HL-60 (cell line): ENCODE measurements at regions not wholly inside any gene's neighbourhood (a gene's known extent, or its start where the extent isn't known, plus 50 kb on each side); places are given as distances from the start of the nearest gene placed in this dataset.

Source experiments
- DNase-seq, 2 experiments: peaks; one replicate each; pipeline ENCODE4 v3.0.0-alpha.2; 2010 to 2020; ENCODE audit warnings: low read depth in 1 of 2, low spot score in 1 of 2
- H3K27ac ChIP-seq: fragments of 250-450 bp; sonication (Bioruptor Pico); replicated peaks from 2 replicates; pipeline ENCODE4 v1.5.1; 2020; ENCODE audit warnings: mild to moderate bottlenecking, moderate library complexity
- H3K27me3 ChIP-seq: fragments of 250-450 bp; sonication (Bioruptor Pico); 2 replicates; pipeline ENCODE4 v1.5.1; 2021; ENCODE audit warnings: mild to moderate bottlenecking, moderate library complexity; ENCODE audit not compliant: insufficient read depth, poor library complexity, severe bottlenecking
- H3K4me3 ChIP-seq: replicated peaks from 2 replicates; pipeline ENCODE4 v1.5.1; 2011; ENCODE audit warnings: mild to moderate bottlenecking, control low read depth, low read length; ENCODE audit not compliant: insufficient read depth
- CTCF ChIP-seq: IDR thresholded peaks from one replicate; pipeline ENCODE4 v1.5.1; 2011; ENCODE audit warnings: low read length, control low read depth, inconsistent platforms; ENCODE audit not compliant: insufficient read depth
- GABPA ChIP-seq: IDR thresholded peaks from 2 replicates; pipeline ENCODE4 v1.6.1; 2012; ENCODE audit warnings: low read depth
- POLR2AphosphoS5 ChIP-seq: IDR thresholded peaks from 2 replicates; pipeline ENCODE4 v1.6.1; 2012; ENCODE audit warnings: low read depth
- REST ChIP-seq: IDR thresholded peaks from 2 replicates; pipeline ENCODE4 v1.6.1; 2012; ENCODE audit warnings: low read depth; ENCODE audit not compliant: insufficient replicate concordance
- SPI1 ChIP-seq: IDR thresholded peaks from 2 replicates; pipeline ENCODE4 v1.6.1; 2012; ENCODE audit warnings: low read depth, mild to moderate bottlenecking, borderline replicate concordance

- H3K4me3 ChIP-seq, result no peak overlapping the region
- H3K27ac ChIP-seq, result no peak overlapping the region
- no peaks in the 10 kb centered on the region for H3K27me3 ChIP-seq
- TF ChIP-seq GABPA (no peak), REST (no peak), CTCF (no peak), POLR2AphosphoS5 (no peak), SPI1 (no peak)
- DNase-seq, result no peak
Observed at GRCh38 chr15:81432179-81432578, 58.2 kb upstream of the TMC3 start.

- Histone ChIP-seq H3K4me3 (no peak overlapping the region), H3K27me3 (no peaks in the 10 kb centered on the region), H3K27ac (no peak overlapping the region)
- TF ChIP-seq GABPA, result no peak
- no peak for TF ChIP-seq CTCF
- no peak for TF ChIP-seq SPI1
- TF ChIP-seq REST, result no peak
- no peak for TF ChIP-seq POLR2AphosphoS5
- no peak for DNase-seq
Observed at GRCh38 chr15:81427176-81427575, 53.2 kb upstream of the TMC3 start.

DNA sequence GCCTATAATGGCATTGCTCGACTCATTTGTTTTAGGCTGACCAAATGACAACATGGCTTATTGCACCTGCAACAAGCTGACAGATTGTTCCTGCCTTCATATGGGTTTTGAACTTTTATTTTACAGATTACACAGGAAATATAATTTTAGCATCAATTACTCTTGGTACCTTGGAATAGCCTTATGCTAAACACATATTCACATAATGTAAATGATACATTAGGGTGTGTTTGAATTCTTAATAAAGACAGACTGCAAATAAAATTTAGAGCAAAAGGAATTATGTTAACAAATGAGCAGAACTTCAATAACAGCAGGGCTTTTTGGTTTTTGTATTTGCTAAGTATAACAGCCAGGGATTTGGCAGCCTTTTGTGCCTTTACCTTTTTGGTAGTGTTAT lies 51.9 kb upstream of the TMC3 start:
- no peak overlapping the region for H3K4me3 ChIP-seq
- TF ChIP-seq GABPA (no peak), CTCF (no peak), SPI1 (no peak), REST (no peak), POLR2AphosphoS5 (no peak)

More for the DNA sequence above, 51.9 kb upstream of the TMC3 start:
- no peak overlapping the region for H3K27ac ChIP-seq
- no peak for DNase-seq
- no peaks in the 10 kb centered on the region for H3K27me3 ChIP-seq
